Neural cell (in vitro differentiated cells): ENCODE measurements at regions not wholly inside any gene's neighbourhood (a gene's known extent, or its start where the extent isn't known, plus 50 kb on each side); places are given as distances from the start of the nearest gene placed in this dataset.

Experiments
- H2AFZ ChIP-seq: fragments of 200-600, 300-800 bp; sonication (generic), shearing (Covaris generic); 2 replicates; pipeline ENCODE4 v1.6.0; 2014; ENCODE audit warnings: low read depth, mild to moderate bottlenecking, antibody characterized with exemption, low read length, moderate library complexity
- H3F3A ChIP-seq: fragments of 200-600 bp; shearing (Covaris generic); 2 replicates; pipeline ENCODE4 v1.6.1; 2016; ENCODE audit warnings: mild to moderate bottlenecking, moderate library complexity, mixed read lengths, antibody characterized with exemption, low read length; ENCODE audit not compliant: insufficient read depth, poor library complexity, severe bottlenecking
- H3K27ac ChIP-seq: fragments of 200-600, 300-800 bp; sonication (generic), shearing (Covaris generic); 2 replicates; pipeline ENCODE4 v1.5.1; 2014; ENCODE audit warnings: mild to moderate bottlenecking, low read length, moderate library complexity
- H3K27me3 ChIP-seq: fragments of 300-800, 200-600 bp; sonication (generic), shearing (Covaris generic); 2 replicates; pipeline ENCODE4 v1.6.0; 2014; ENCODE audit warnings: mild to moderate bottlenecking, low read depth, low read length, moderate library complexity; ENCODE audit not compliant: insufficient read depth
- H3K36me3 ChIP-seq: fragments of 300-800, 200-600 bp; sonication (generic), shearing (Covaris generic); 2 replicates; pipeline ENCODE4 v1.5.1; 2014; ENCODE audit warnings: mild to moderate bottlenecking, antibody characterized with exemption, low read length, moderate library complexity; ENCODE audit not compliant: insufficient read depth
- H3K4me2 ChIP-seq: fragments of 300-800, 200-600 bp; sonication (generic), shearing (Covaris generic); 2 replicates; pipeline ENCODE4 v1.6.0; 2014; ENCODE audit warnings: mild to moderate bottlenecking, low read length
- H3K4me3 ChIP-seq: fragments of 300-800, 200-600 bp; sonication (generic), shearing (Covaris generic); 2 replicates; pipeline ENCODE4 v1.5.1; 2014; ENCODE audit warnings: mild to moderate bottlenecking, low read length, moderate library complexity
- H3K79me2 ChIP-seq: fragments of 200-600 bp; shearing (Covaris generic); replicated peaks from 2 replicates; pipeline ENCODE4 v1.6.0; 2014; ENCODE audit warnings: mild to moderate bottlenecking, low read length, moderate library complexity; ENCODE audit not compliant: insufficient read depth
- H3K9ac ChIP-seq: fragments of 300-800, 200-600 bp; sonication (generic), shearing (Covaris generic); 2 replicates; pipeline ENCODE4 v1.6.1; 2016; ENCODE audit warnings: mild to moderate bottlenecking, low read length, mixed read lengths
- H3K9me2 ChIP-seq: fragments of 200-600 bp; shearing (Covaris generic); 2 replicates; pipeline ENCODE4 v1.6.1; 2016; ENCODE audit warnings: mild to moderate bottlenecking, low read length, mixed read lengths; ENCODE audit not compliant: insufficient read depth
- H3K9me3 ChIP-seq: fragments of 200-600, 300-800 bp; sonication (generic), shearing (Covaris generic); 2 replicates; pipeline ENCODE4 v1.6.1; 2016; ENCODE audit warnings: mild to moderate bottlenecking, mixed run types, low read length, moderate library complexity, mixed read lengths
- H4K20me1 ChIP-seq: fragments of 200-600 bp; shearing (Covaris generic); 2 replicates; pipeline ENCODE4 v1.6.1; 2016; ENCODE audit warnings: mild to moderate bottlenecking, mixed run types; ENCODE audit not compliant: insufficient read depth
- EP300 ChIP-seq: fragments of 450-650 bp; conservative IDR thresholded peaks from 2 replicates; pipeline ENCODE4 v1.6.1; 2014; ENCODE audit warnings: antibody characterized with exemption, mild to moderate bottlenecking, moderate library complexity; ENCODE audit not compliant: poor library complexity, severe bottlenecking
- EZH2 ChIP-seq: fragments of 200-600, 300-800 bp; shearing (Covaris generic), sonication (generic); IDR thresholded peaks from 2 replicates; pipeline ENCODE4 v1.6.1; 2014; ENCODE audit warnings: antibody characterized with exemption, low read length, borderline replicate concordance, mild to moderate bottlenecking; ENCODE audit not compliant: insufficient read depth, poor library complexity, severe bottlenecking
- MXI1 ChIP-seq: fragments of 450-650 bp; conservative IDR thresholded peaks from 2 replicates; pipeline ENCODE4 v1.6.1; 2014; ENCODE audit warnings: antibody characterized with exemption, mild to moderate bottlenecking; ENCODE audit not compliant: poor library complexity, severe bottlenecking
- RAD21 ChIP-seq: fragments of 450-650 bp; conservative IDR thresholded peaks from 2 replicates; pipeline ENCODE4 v1.6.1; 2014; ENCODE audit warnings: antibody characterized with exemption, mild to moderate bottlenecking, moderate library complexity
- SMC3 ChIP-seq: fragments of 450-650 bp; conservative IDR thresholded peaks from 2 replicates; pipeline ENCODE4 v1.6.1; 2014; ENCODE audit warnings: antibody characterized with exemption, mild to moderate bottlenecking, moderate library complexity; ENCODE audit not compliant: poor library complexity
- TF ChIP-seq, protein P1 (sequence below): IDR thresholded peaks from 2 replicates; pipeline ENCODE4 v1.6.1; 2012; ENCODE audit warnings: borderline replicate concordance
- TF ChIP-seq, protein P2 (sequence below): fragments of 450-650 bp; IDR thresholded peaks from 2 replicates; pipeline ENCODE4 v1.5.1; 2014; ENCODE audit warnings: antibody characterized with exemption, mild to moderate bottlenecking, moderate library complexity; ENCODE audit not compliant: poor library complexity, severe bottlenecking

DNA sequence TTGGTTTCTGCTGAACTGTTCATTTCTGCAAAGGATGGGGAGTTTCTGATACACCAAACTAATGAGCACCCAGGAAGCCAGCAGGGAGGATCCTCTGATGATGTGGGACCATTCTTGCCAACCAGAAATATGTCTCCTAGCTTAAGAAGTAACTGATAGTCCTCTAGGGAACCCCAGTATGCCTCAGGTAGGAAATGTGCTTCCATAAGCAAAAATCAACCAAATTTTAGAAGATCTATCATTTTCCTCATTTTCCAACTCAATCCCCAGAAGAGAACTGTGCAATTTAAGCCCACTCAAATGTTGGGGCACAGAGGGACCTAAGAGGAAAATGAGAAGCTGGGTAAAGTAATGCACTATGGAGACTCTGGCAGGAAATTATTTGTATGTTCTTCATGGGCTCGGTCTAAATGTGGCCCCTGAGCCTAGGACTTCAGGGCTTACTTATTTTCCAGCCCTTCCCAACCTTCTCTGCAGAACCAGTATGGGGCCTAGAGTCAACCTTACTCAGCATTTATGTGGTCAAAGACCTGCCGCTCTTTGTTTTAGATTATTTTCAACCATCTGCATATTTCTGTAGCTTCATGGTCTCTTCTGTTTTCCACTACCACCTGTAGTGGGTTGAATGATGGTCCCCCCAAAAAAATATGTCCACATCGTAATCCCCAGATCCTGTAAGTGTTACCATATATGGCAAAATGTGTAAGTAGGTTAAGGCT is 359.8 kb upstream of the CDH4 start:
- no peaks in the 10 kb centered on the region for H3K36me3 ChIP-seq
- no peaks in the 10 kb centered on the region for H3K79me2 ChIP-seq
- H3K4me2 ChIP-seq: no peak overlapping the region
- no peak overlapping the region for H3K9ac ChIP-seq
- no peaks in the 10 kb centered on the region for H3K9me2 ChIP-seq
- no peaks in the 10 kb centered on the region for H3K27me3 ChIP-seq
- no peak overlapping the region for H3K27ac ChIP-seq
- H3F3A ChIP-seq: no peaks in the 10 kb centered on the region
- no peaks in the 10 kb centered on the region for H4K20me1 ChIP-seq
- TF ChIP-seq EP300 (no peak), RAD21 (no peak), EZH2 (no peak), MXI1 (no peak), SMC3 (no peak)
- TF ChIP-seq, protein P1, sequence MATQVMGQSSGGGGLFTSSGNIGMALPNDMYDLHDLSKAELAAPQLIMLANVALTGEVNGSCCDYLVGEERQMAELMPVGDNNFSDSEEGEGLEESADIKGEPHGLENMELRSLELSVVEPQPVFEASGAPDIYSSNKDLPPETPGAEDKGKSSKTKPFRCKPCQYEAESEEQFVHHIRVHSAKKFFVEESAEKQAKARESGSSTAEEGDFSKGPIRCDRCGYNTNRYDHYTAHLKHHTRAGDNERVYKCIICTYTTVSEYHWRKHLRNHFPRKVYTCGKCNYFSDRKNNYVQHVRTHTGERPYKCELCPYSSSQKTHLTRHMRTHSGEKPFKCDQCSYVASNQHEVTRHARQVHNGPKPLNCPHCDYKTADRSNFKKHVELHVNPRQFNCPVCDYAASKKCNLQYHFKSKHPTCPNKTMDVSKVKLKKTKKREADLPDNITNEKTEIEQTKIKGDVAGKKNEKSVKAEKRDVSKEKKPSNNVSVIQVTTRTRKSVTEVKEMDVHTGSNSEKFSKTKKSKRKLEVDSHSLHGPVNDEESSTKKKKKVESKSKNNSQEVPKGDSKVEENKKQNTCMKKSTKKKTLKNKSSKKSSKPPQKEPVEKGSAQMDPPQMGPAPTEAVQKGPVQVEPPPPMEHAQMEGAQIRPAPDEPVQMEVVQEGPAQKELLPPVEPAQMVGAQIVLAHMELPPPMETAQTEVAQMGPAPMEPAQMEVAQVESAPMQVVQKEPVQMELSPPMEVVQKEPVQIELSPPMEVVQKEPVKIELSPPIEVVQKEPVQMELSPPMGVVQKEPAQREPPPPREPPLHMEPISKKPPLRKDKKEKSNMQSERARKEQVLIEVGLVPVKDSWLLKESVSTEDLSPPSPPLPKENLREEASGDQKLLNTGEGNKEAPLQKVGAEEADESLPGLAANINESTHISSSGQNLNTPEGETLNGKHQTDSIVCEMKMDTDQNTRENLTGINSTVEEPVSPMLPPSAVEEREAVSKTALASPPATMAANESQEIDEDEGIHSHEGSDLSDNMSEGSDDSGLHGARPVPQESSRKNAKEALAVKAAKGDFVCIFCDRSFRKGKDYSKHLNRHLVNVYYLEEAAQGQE: no peak
- TF ChIP-seq, protein P2, sequence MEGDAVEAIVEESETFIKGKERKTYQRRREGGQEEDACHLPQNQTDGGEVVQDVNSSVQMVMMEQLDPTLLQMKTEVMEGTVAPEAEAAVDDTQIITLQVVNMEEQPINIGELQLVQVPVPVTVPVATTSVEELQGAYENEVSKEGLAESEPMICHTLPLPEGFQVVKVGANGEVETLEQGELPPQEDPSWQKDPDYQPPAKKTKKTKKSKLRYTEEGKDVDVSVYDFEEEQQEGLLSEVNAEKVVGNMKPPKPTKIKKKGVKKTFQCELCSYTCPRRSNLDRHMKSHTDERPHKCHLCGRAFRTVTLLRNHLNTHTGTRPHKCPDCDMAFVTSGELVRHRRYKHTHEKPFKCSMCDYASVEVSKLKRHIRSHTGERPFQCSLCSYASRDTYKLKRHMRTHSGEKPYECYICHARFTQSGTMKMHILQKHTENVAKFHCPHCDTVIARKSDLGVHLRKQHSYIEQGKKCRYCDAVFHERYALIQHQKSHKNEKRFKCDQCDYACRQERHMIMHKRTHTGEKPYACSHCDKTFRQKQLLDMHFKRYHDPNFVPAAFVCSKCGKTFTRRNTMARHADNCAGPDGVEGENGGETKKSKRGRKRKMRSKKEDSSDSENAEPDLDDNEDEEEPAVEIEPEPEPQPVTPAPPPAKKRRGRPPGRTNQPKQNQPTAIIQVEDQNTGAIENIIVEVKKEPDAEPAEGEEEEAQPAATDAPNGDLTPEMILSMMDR: no peak
- no peak overlapping the region for H2AFZ ChIP-seq
- no peaks in the 10 kb centered on the region for H3K9me3 ChIP-seq
- H3K4me3 ChIP-seq: no peak overlapping the region

DNA sequence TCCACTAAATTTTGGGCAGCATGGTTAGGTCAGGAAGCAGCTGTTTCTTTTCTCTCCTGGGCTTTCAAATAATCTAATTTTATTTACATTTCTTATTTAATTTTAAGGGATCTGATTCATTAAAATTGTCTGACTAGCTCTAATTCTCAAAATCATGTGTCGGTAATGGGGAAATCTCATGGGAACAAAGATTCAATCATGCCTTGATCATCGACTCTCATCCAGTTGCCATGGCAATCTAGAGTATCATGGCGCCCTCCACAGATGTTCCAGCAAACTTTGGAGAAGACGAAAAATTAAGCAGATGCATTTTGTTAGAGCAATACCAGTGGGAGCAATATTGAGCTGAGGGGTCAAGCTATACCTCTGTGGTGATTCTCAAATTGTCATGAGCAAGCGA is 358.0 kb upstream of the CDH4 start:
- H3K9ac ChIP-seq: no peak overlapping the region
- TF ChIP-seq, protein P2: peak; percentile 14
- TF ChIP-seq MXI1: no peak

More for the DNA sequence above, 358.0 kb upstream of the CDH4 start:
- Histone ChIP-seq H3K4me3 (no peak overlapping the region), H3F3A (no peaks in the 10 kb centered on the region), H3K27me3 (no peaks in the 10 kb centered on the region), H3K79me2 (no peaks in the 10 kb centered on the region), H3K36me3 (no peaks in the 10 kb centered on the region), H3K4me2 (no peak overlapping the region), H4K20me1 (no peaks in the 10 kb centered on the region), H3K9me3 (no peaks in the 10 kb centered on the region), H2AFZ (no peak overlapping the region), H3K27ac (no peak overlapping the region), H3K9me2 (no peaks in the 10 kb centered on the region)
